Parathyroid adenoma (tissue), 2 donors: ENCODE measurements at regions not wholly inside any gene's neighbourhood (a gene's known extent, or its start where the extent isn't known, plus 50 kb on each side); places are given as distances from the start of the nearest gene placed in this dataset.

Experiments used
- H2AFZ ChIP-seq: fragments of 300-600 bp; sonication (generic); one replicate; pipeline ENCODE4 v1.7.0; 2017; ENCODE audit warnings: antibody characterized with exemption, mild to moderate bottlenecking
- H3K27ac ChIP-seq: fragments of 300-600 bp; sonication (generic); one replicate; pipeline ENCODE4 v1.7.0; 2017
- H3K27me3 ChIP-seq: fragments of 300-600 bp; sonication (generic); one replicate; pipeline ENCODE4 v1.7.0; 2017; ENCODE audit warnings: low read length; ENCODE audit not compliant: control insufficient read depth, insufficient read depth
- H3K36me3 ChIP-seq: fragments of 300-600 bp; sonication (generic); one replicate; pipeline ENCODE4 v1.7.0; 2017; ENCODE audit warnings: low read length; ENCODE audit not compliant: control insufficient read depth, insufficient read depth
- H3K4me1 ChIP-seq: fragments of 300-600 bp; sonication (generic); one replicate; pipeline ENCODE4 v1.7.0; 2017; ENCODE audit warnings: control low read depth
- H3K4me2 ChIP-seq: fragments of 300-600 bp; sonication (generic); one replicate; pipeline ENCODE4 v1.7.0; 2017; ENCODE audit warnings: low read length
- H3K4me3 ChIP-seq: fragments of 300-600 bp; sonication (generic); one replicate; pipeline ENCODE4 v1.7.0; 2017; ENCODE audit warnings: low read depth, low read length
- H3K79me2 ChIP-seq: fragments of 300-600 bp; sonication (generic); one replicate; pipeline ENCODE4 v1.7.0; 2017; ENCODE audit warnings: control low read depth
- H3K9ac ChIP-seq: fragments of 300-600 bp; sonication (generic); one replicate; pipeline ENCODE4 v1.7.0; 2017; ENCODE audit warnings: mild to moderate bottlenecking
- H3K9me3 ChIP-seq: fragments of 300-600 bp; sonication (generic); one replicate; pipeline ENCODE4 v1.7.0; 2017; ENCODE audit warnings: low read length; ENCODE audit not compliant: control insufficient read depth
- CTCF ChIP-seq: fragments of 300-600 bp; sonication (generic); IDR thresholded peaks from one replicate; pipeline ENCODE4 v1.7.0; 2017; ENCODE audit warnings: antibody characterized with exemption, mild to moderate bottlenecking
- donor health status: primary hyperparathyroidism.

DNA sequence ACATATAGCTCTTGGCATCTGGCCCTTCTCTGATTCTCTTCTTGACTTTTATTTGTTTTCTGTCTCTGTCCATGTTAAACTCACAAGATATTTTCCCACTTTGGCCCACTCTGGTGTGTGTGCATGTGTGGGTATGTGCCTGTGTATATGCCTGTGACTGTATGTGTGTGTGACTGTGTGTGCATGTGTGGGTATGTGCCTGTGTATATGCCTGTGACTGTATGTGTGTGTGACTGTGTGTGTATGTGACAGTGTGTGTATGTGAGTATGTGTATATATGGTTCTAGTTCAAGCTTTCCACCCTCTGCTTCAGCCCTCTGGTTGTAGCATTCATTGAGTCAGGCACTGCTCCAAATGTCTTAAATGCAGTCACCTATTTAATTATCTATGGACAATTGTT is 88.6 kb upstream of the GGTLC1 start:
- no peak overlapping the region for H3K27ac ChIP-seq
- H3K9ac ChIP-seq: no peak overlapping the region
- H3K9me3 ChIP-seq: no peaks in the 10 kb centered on the region
- no peak overlapping the region for H3K4me2 ChIP-seq
- no peaks in the 10 kb centered on the region for H3K27me3 ChIP-seq
- no peak overlapping the region for H2AFZ ChIP-seq
- H3K36me3 ChIP-seq: no peaks in the 10 kb centered on the region
- no peaks in the 10 kb centered on the region for H3K4me1 ChIP-seq
- TF ChIP-seq CTCF: no peak
- H3K4me3 ChIP-seq: no peak overlapping the region
- H3K79me2 ChIP-seq: no peaks in the 10 kb centered on the region

DNA sequence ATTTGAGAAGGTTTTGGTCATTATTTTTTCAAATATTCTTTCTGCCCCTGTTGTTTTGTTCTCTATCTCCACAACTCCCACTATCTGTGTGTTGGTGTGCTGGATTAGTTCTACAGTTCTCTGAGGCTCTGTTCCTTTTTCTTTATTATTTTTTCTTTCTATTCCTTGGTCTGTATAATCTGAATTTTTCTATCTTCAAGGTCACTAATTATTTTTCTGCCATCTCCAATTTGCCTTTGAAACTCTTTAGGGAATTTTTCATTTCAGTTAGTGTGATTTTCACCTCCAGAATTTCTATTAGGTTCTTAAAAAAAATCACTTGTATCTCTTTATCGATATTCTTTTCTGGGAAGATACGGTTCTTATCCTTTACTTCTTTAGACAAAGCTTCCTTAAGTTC is 82.1 kb upstream of the GGTLC1 start:
- H3K27ac ChIP-seq: no peak overlapping the region
- H3K4me3 ChIP-seq: no peak overlapping the region
- no peaks in the 10 kb centered on the region for H3K27me3 ChIP-seq
- H3K4me2 ChIP-seq: no peak overlapping the region
- H2AFZ ChIP-seq: no peak overlapping the region
- H3K9ac ChIP-seq: no peak overlapping the region
- no peak for TF ChIP-seq CTCF
- H3K4me1 ChIP-seq: no peaks in the 10 kb centered on the region
- H3K9me3 ChIP-seq: no peaks in the 10 kb centered on the region
- no peaks in the 10 kb centered on the region for H3K79me2 ChIP-seq
- no peaks in the 10 kb centered on the region for H3K36me3 ChIP-seq

DNA sequence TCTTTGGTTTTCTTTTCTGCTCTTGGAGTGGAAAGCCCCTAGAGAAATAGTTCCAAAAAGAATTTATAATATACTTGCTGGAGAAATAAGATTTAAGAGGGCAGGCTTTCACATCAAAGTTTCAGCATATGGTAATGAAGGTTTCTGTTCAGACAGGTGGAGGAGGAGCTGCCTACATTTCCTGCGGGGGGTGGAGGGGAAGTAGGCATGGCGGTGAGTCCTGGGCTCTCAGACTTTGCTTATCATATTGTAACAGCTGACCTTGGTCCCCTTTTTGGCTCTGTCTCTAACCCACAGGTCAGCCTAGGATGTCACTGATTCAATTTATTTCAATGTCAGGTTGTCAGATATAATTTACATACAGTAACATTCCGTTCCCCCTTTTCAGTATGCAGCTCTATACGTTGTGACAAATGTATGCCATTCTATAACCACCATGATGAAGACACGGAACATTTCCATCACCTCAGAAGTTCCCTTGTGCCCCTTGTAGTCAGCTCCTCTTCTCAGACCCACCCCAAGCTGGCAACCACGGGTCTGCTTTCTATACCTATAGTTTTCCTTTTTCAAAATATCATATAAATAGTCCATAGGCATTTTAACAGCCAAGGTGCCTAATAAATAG is 77.6 kb upstream of the GGTLC1 start:
- H3K36me3 ChIP-seq: no peaks in the 10 kb centered on the region
- H2AFZ ChIP-seq: no peak overlapping the region
- H3K9me3 ChIP-seq: no peaks in the 10 kb centered on the region
- H3K27me3 ChIP-seq: no peaks in the 10 kb centered on the region
- no peak for TF ChIP-seq CTCF
- no peaks in the 10 kb centered on the region for H3K4me1 ChIP-seq
- no peak overlapping the region for H3K27ac ChIP-seq
- H3K4me3 ChIP-seq: no peak overlapping the region
- H3K79me2 ChIP-seq: no peaks in the 10 kb centered on the region
- no peak overlapping the region for H3K9ac ChIP-seq
- no peak overlapping the region for H3K4me2 ChIP-seq

- no peak overlapping the region for H3K27ac ChIP-seq
- H2AFZ ChIP-seq: no peak overlapping the region
- no peak for TF ChIP-seq CTCF
- no peak overlapping the region for H3K4me3 ChIP-seq
- no peaks in the 10 kb centered on the region for H3K36me3 ChIP-seq
- H3K27me3 ChIP-seq: no peaks in the 10 kb centered on the region
- H3K4me2 ChIP-seq: no peak overlapping the region
- H3K9ac ChIP-seq: no peak overlapping the region
- no peaks in the 10 kb centered on the region for H3K79me2 ChIP-seq
- H3K9me3 ChIP-seq: no peaks in the 10 kb centered on the region
- no peaks in the 10 kb centered on the region for H3K4me1 ChIP-seq
Measured at GRCh38 chr20:24064915-24065314, 76.3 kb upstream of the GGTLC1 start.

- no peaks in the 10 kb centered on the region for H3K4me1 ChIP-seq
Measured at GRCh38 chr20:24064092-24064491, 75.5 kb upstream of the GGTLC1 start.

More at GRCh38 chr20:24064092-24064491, 75.5 kb upstream of the GGTLC1 start:
- no peak overlapping the region for H2AFZ ChIP-seq
- no peaks in the 10 kb centered on the region for H3K9me3 ChIP-seq
- no peaks in the 10 kb centered on the region for H3K27me3 ChIP-seq
- H3K36me3 ChIP-seq: no peaks in the 10 kb centered on the region
- no peak for TF ChIP-seq CTCF
- H3K79me2 ChIP-seq: no peaks in the 10 kb centered on the region
- no peak overlapping the region for H3K4me3 ChIP-seq
- no peak overlapping the region for H3K27ac ChIP-seq
- H3K4me2 ChIP-seq: no peak overlapping the region
- H3K9ac ChIP-seq: no peak overlapping the region
